Adrenal gland (tissue), 5 donors: ENCODE measurements at regions not wholly inside any gene's neighbourhood (a gene's known extent, or its start where the extent isn't known, plus 50 kb on each side); places are given as distances from the start of the nearest gene placed in this dataset.

Experiments
- POLR2A ChIP-seq, 2 donors: fragments of 450-650 bp; IDR thresholded peaks; one replicate each; pipeline ENCODE4 v1.6.1; 2017; ENCODE audit warnings: antibody characterized with exemption in 2 of 2, mild to moderate bottlenecking in 2 of 2, moderate library complexity in 1 of 2
- TF ChIP-seq, protein P1 (sequence below), 6 experiments: fragments of 450-650 bp in 4 of 6; fragments of 200-600 bp in 2 of 6; sonication (generic) in 1 of 6; IDR thresholded peaks; 1 replicate in 5 of 6; 2 replicates in 1 of 6; pipeline versions ENCODE4 v1.5.1 to v1.8.0; 2016 to 2021; ENCODE audit warnings: antibody characterized with exemption in 6 of 6, mild to moderate bottlenecking in 2 of 6, moderate library complexity in 1 of 6
- donor health status: DM: no; HTN: no; CAD: no.

GRCh38 chr5:170166101-170166500 is 60.4 kb downstream of the FOXI1 start:
- TF ChIP-seq, protein P1, sequence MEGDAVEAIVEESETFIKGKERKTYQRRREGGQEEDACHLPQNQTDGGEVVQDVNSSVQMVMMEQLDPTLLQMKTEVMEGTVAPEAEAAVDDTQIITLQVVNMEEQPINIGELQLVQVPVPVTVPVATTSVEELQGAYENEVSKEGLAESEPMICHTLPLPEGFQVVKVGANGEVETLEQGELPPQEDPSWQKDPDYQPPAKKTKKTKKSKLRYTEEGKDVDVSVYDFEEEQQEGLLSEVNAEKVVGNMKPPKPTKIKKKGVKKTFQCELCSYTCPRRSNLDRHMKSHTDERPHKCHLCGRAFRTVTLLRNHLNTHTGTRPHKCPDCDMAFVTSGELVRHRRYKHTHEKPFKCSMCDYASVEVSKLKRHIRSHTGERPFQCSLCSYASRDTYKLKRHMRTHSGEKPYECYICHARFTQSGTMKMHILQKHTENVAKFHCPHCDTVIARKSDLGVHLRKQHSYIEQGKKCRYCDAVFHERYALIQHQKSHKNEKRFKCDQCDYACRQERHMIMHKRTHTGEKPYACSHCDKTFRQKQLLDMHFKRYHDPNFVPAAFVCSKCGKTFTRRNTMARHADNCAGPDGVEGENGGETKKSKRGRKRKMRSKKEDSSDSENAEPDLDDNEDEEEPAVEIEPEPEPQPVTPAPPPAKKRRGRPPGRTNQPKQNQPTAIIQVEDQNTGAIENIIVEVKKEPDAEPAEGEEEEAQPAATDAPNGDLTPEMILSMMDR (IDR thresholded peaks at IDR 0.05) = no peak
- no peak for TF ChIP-seq POLR2A (IDR thresholded peaks at IDR 0.05)
